GM12872 (cell line): ENCODE measurements at regions not wholly inside any gene's neighbourhood (a gene's known extent, or its start where the extent isn't known, plus 50 kb on each side); places are given as distances from the start of the nearest gene placed in this dataset.

Experiments used
- CTCF ChIP-seq: IDR thresholded peaks from 3 replicates; pipeline ENCODE4 v1.5.1; 2011; ENCODE audit warnings: low read depth, mild to moderate bottlenecking, low read length, moderate library complexity; ENCODE audit not compliant: insufficient read depth

GRCh38 chr6:9566096-9566495, 848.8 kb downstream of the TFAP2A start:
- no peak for TF ChIP-seq CTCF

- TF ChIP-seq CTCF: no peak
Measured at GRCh38 chr6:9564021-9564420, 850.9 kb downstream of the TFAP2A start.

- no peak for TF ChIP-seq CTCF
Measured at GRCh38 chr6:9563568-9563967, 851.3 kb downstream of the TFAP2A start.

GRCh38 chr6:9554806-9555205, 860.1 kb downstream of the TFAP2A start:
- TF ChIP-seq CTCF: no peak

GRCh38 chr6:9554323-9554722, 860.6 kb downstream of the TFAP2A start:
- TF ChIP-seq CTCF: no peak

GRCh38 chr6:9553002-9553401, 861.9 kb downstream of the TFAP2A start:
- TF ChIP-seq CTCF: no peak

- TF ChIP-seq CTCF: no peak
Measured at GRCh38 chr6:9543649-9544048, 871.2 kb downstream of the TFAP2A start.

GRCh38 chr6:9540534-9541126, 874.2 kb downstream of the TFAP2A start:
- peak; percentile 67 for TF ChIP-seq CTCF
